ENCODE measurements at regions not wholly inside any gene's neighbourhood (a gene's known extent, or its start where the extent isn't known, plus 50 kb on each side); places are given as distances from the start of the nearest gene placed in this dataset.

GRCh38 chr13:83601539-83601938 lies 280.7 kb downstream of the SLITRK1 start:
- TF ChIP-seq BHLHE40 (IDR thresholded peaks at IDR 0.05; ENCODE audit: borderline replicate concordance) (no peak), NFRKB (IDR thresholded peaks at IDR 0.05) (no peak), CTBP1 (IDR thresholded peaks at IDR 0.05; ENCODE audit: borderline replicate concordance) (no peak), ELF4 (IDR thresholded peaks at IDR 0.05) (no peak), L3MBTL2 (conservative IDR thresholded peaks at IDR 0.05) (no peak), LEF1 (IDR thresholded peaks at IDR 0.05; ENCODE audit: borderline replicate concordance) (no peak), FOXM1 (IDR thresholded peaks at IDR 0.05; ENCODE audit: borderline replicate concordance) (no peak), ZNF384 (IDR thresholded peaks at IDR 0.05) (no peak), SUZ12 (IDR thresholded peaks at IDR 0.05) (no peak), PKNOX1 (IDR thresholded peaks at IDR 0.05) (no peak)
- ChIA-PET CTCF (no interaction called here), POLR2A (no interaction called here)
- no peak for DNase-seq (ENCODE audit: extremely low spot score)

GRCh38 chr13:83592095-83592494 lies 290.2 kb downstream of the SLITRK1 start:
- no peak for DNase-seq (ENCODE audit: extremely low spot score)
- CTCF ChIA-PET = no interaction called here
- POLR2A ChIA-PET = no interaction called here
- TF ChIP-seq FOXM1 (IDR thresholded peaks at IDR 0.05; ENCODE audit: borderline replicate concordance) (no peak), ELF4 (IDR thresholded peaks at IDR 0.05) (no peak), HDGF (IDR thresholded peaks at IDR 0.05; ENCODE audit: borderline replicate concordance) (no peak), SP1 (IDR thresholded peaks at IDR 0.05) (no peak), TARDBP (IDR thresholded peaks at IDR 0.05) (no peak), L3MBTL2 (conservative IDR thresholded peaks at IDR 0.05) (no peak), CTBP1 (IDR thresholded peaks at IDR 0.05; ENCODE audit: borderline replicate concordance) (no peak), FOXA1 (IDR thresholded peaks at IDR 0.05) (no peak), ZNF384 (IDR thresholded peaks at IDR 0.05) (no peak), SUZ12 (IDR thresholded peaks at IDR 0.05) (no peak), FOXK2 (IDR thresholded peaks at IDR 0.05) (no peak)

- ChIA-PET CTCF (interaction anchor here (0.7 kb wide), 1 partner anchor 829 kb away, joined by 3 read pairs; no protein-coding TSS in a partner anchor), POLR2A (no interaction called here)
- TF ChIP-seq TARDBP (IDR thresholded peaks at IDR 0.05) (no peak), HDGF (IDR thresholded peaks at IDR 0.05; ENCODE audit: borderline replicate concordance) (no peak), FOXM1 (IDR thresholded peaks at IDR 0.05; ENCODE audit: borderline replicate concordance) (no peak), SP1 (IDR thresholded peaks at IDR 0.05) (no peak), PKNOX1 (IDR thresholded peaks at IDR 0.05) (no peak), SUZ12 (IDR thresholded peaks at IDR 0.05) (no peak), BHLHE40 (IDR thresholded peaks at IDR 0.05; ENCODE audit: borderline replicate concordance) (no peak), FOXA1 (IDR thresholded peaks at IDR 0.05) (no peak)
- no peak for DNase-seq (ENCODE audit: extremely low spot score)
Measured at GRCh38 chr13:83589814-83590213, 292.5 kb downstream of the SLITRK1 start.

- no peak for DNase-seq (ENCODE audit: extremely low spot score)
- ChIA-PET CTCF (no interaction called here), POLR2A (no interaction called here)
- no peak for TF ChIP-seq ELF4 (IDR thresholded peaks at IDR 0.05)
- TF ChIP-seq TARDBP (IDR thresholded peaks at IDR 0.05) = no peak
- TF ChIP-seq ZNF384 (IDR thresholded peaks at IDR 0.05) = no peak
- no peak for TF ChIP-seq BHLHE40 (IDR thresholded peaks at IDR 0.05; ENCODE audit: borderline replicate concordance)
- TF ChIP-seq NFRKB (IDR thresholded peaks at IDR 0.05) = no peak
- no peak for TF ChIP-seq FOXK2 (IDR thresholded peaks at IDR 0.05)
- no peak for TF ChIP-seq PKNOX1 (IDR thresholded peaks at IDR 0.05)
- TF ChIP-seq LEF1 (IDR thresholded peaks at IDR 0.05; ENCODE audit: borderline replicate concordance) = no peak
- no peak for TF ChIP-seq FOXM1 (IDR thresholded peaks at IDR 0.05; ENCODE audit: borderline replicate concordance)
- no peak for TF ChIP-seq HDGF (IDR thresholded peaks at IDR 0.05; ENCODE audit: borderline replicate concordance)
- no peak for TF ChIP-seq L3MBTL2 (conservative IDR thresholded peaks at IDR 0.05)
- TF ChIP-seq CTBP1 (IDR thresholded peaks at IDR 0.05; ENCODE audit: borderline replicate concordance) = no peak
- TF ChIP-seq SUZ12 (IDR thresholded peaks at IDR 0.05) = no peak
Measured at GRCh38 chr13:83577183-83577582, 305.1 kb downstream of the SLITRK1 start.

- CTCF ChIA-PET = no interaction called here
- DNase-seq (ENCODE audit: extremely low spot score) = no peak
- TF ChIP-seq LEF1 (IDR thresholded peaks at IDR 0.05; ENCODE audit: borderline replicate concordance) = no peak
- TF ChIP-seq HDGF (IDR thresholded peaks at IDR 0.05; ENCODE audit: borderline replicate concordance) = no peak
- POLR2A ChIA-PET = no interaction called here
Measured at GRCh38 chr13:83568019-83568418, 314.3 kb downstream of the SLITRK1 start.

GRCh38 chr13:83563499-83563898 lies 318.8 kb downstream of the SLITRK1 start:
- POLR2A ChIA-PET = no interaction called here
- TF ChIP-seq HDGF (IDR thresholded peaks at IDR 0.05; ENCODE audit: borderline replicate concordance) (no peak), BHLHE40 (IDR thresholded peaks at IDR 0.05; ENCODE audit: borderline replicate concordance) (no peak), FOXK2 (IDR thresholded peaks at IDR 0.05) (no peak), PKNOX1 (IDR thresholded peaks at IDR 0.05) (no peak), LEF1 (IDR thresholded peaks at IDR 0.05; ENCODE audit: borderline replicate concordance) (no peak), ARNT (IDR thresholded peaks at IDR 0.05) (no peak), ZNF384 (IDR thresholded peaks at IDR 0.05) (no peak)
- DNase-seq (ENCODE audit: extremely low spot score) = no peak
- CTCF ChIA-PET = no interaction called here
